ENCODE measurements at regions not wholly inside any gene's neighbourhood (a gene's known extent, or its start where the extent isn't known, plus 50 kb on each side); places are given as distances from the start of the nearest gene placed in this dataset.

- ChIA-PET CTCF (interaction anchor here (0.9 to 2.0 kb wide), 8 partner anchors 14 to 470 kb away, joined by 3 to 8 read pairs (median 4); no protein-coding TSS in a partner anchor), POLR2A (no interaction called here)
- Histone ChIP-seq H3K79me2 (ENCODE audit: control insufficient read depth, insufficient read depth, low read length) (no peaks in the 10 kb centered on the region), H3K27ac (ENCODE audit: insufficient read depth, low read depth, low read length) (peak overlapping the region; percentile 92), H3K9ac (replicated peaks; ENCODE audit: extremely low read depth, insufficient read depth, low read length) (peak overlapping the region; percentile 68), H4K20me1 (replicated peaks; ENCODE audit: control insufficient read depth, extremely low read depth, insufficient read depth, low read length) (no peaks in the 10 kb centered on the region), H3K9me3 (replicated peaks; ENCODE audit: control insufficient read depth, insufficient read depth, low read length) (no peaks in the 10 kb centered on the region), H3K4me1 (ENCODE audit: control insufficient read depth, extremely low read depth, insufficient read depth, low read length) (peaks cover 32% of the 10 kb centered on the region), H2AFZ (ENCODE audit: low read depth, low read length) (peak overlapping the region; percentile 54), H3K4me2 (ENCODE audit: insufficient read depth, low read length) (peak overlapping the region; percentile 71), H3K9me1 (replicated peaks; ENCODE audit: control insufficient read depth, extremely low read depth, insufficient read depth, low read length) (no peaks in the 10 kb centered on the region), H3K27me3 (ENCODE audit: control insufficient read depth in 2 of 2, insufficient read depth in 2 of 2, low read length in 2 of 2) (no peaks in the 10 kb centered on the region), H3K36me3 (ENCODE audit: control insufficient read depth in 2 of 2, extremely low read depth in 1 of 2, insufficient read depth in 2 of 2, low read length in 2 of 2) (no peaks in the 10 kb centered on the region), H3K4me3 (replicated peaks in 1 of 3; ENCODE audit: insufficient read depth in 1 of 3, low read depth in 1 of 3, low read length in 3 of 3) (peak overlapping the region in 1 of 3 experiments; percentile 8)
- TF ChIP-seq JUN (IDR thresholded peaks at IDR 0.05; ENCODE audit: borderline replicate concordance, insufficient read depth, insufficient read length, low read depth) (peak; percentile 91), GATA2 (IDR thresholded peaks at IDR 0.05; ENCODE audit: insufficient read depth, insufficient read length, low read depth, low read length) (peak; percentile 95), FOS (IDR thresholded peaks at IDR 0.05; ENCODE audit: borderline replicate concordance, insufficient read depth, low read length) (peak; percentile 96), MAX (IDR thresholded peaks at IDR 0.05; ENCODE audit: insufficient read depth, insufficient read length) (no peak), MYC (IDR thresholded peaks at IDR 0.05; ENCODE audit: low read depth, low read length) (no peak), POLR2A (IDR thresholded peaks at IDR 0.05; ENCODE audit: low read depth, low read length) (peak; percentile 42), POLR2AphosphoS5 (IDR thresholded peaks at IDR 0.05; ENCODE audit: insufficient read depth, low read depth, low read length) (peak; percentile 84), CTCF (IDR thresholded peaks at IDR 0.05; ENCODE audit: extremely low read depth in 1 of 2, insufficient read depth in 1 of 2, low read depth in 1 of 2, low read length in 2 of 2) (no peak)
- DNase-seq (ENCODE audit: low read depth, low spot score) (peak; percentile 95), FAIRE-seq (peak; percentile 81)
- dilution Hi-C loops (cut with MboI; ENCODE audit: extremely low pct_ligation_motif_present, low sequenced_read_pairs) (no loop called here), intact Hi-C loops (cut with micrococcal nuclease) (loop anchor here (1.0 to 10.0 kb wide), 5 partner anchors 58 to 977 kb away; no protein-coding TSS in a partner anchor)
- no TSS peak for BruUV-seq (replicated peaks)
These were observed 164.4 kb downstream of the ETAA1 start for GRCh38 chr2:67561457-67561965.
